Activated CD8-positive, alpha-beta memory T cell treated with anti-CD3 and anti-CD28 coated beads, Interleukin-2, amount 10 ng/mL, durations not matched to agents 7 days and 5 days (primary cell): ENCODE measurements at regions not wholly inside any gene's neighbourhood (a gene's known extent, or its start where the extent isn't known, plus 50 kb on each side); places are given as distances from the start of the nearest gene placed in this dataset.

Experiments
- ATAC-seq: fragments of 150-1000 bp; cut with Tn5 transposase; one replicate; pipeline ENCODE4 v1.10.0; 2021; ENCODE audit warnings: moderate library complexity
- CTCF ChIA-PET: fragments of 350-600 bp; sonication (Branson Sonifier 250); formaldehyde crosslinking; loops from one replicate; lab custom pipeline; 2021; ENCODE audit warnings: antibody characterized with exemption; lab: Charles Lee
- DNase-seq: peaks from one replicate; pipeline ENCODE4 v3.0.0-alpha.2; 2020
- H3K27ac Mint-ChIP-seq: one replicate; pipeline ENCODE4 v1.8.0; 2021; ENCODE audit warnings: mild to moderate bottlenecking, mixed read lengths
- H3K27me3 Mint-ChIP-seq: one replicate; pipeline ENCODE4 v1.8.0; 2021; ENCODE audit warnings: mixed read lengths
- H3K36me3 Mint-ChIP-seq: one replicate; pipeline ENCODE4 v1.8.0; 2021; ENCODE audit warnings: mild to moderate bottlenecking, mixed read lengths
- H3K4me1 Mint-ChIP-seq: one replicate; pipeline ENCODE4 v1.8.0; 2021; ENCODE audit warnings: mixed read lengths
- H3K4me3 Mint-ChIP-seq: one replicate; pipeline ENCODE4 v1.8.0; 2021; ENCODE audit warnings: mild to moderate bottlenecking, moderate library complexity, mixed read lengths
- H3K9me3 Mint-ChIP-seq: one replicate; pipeline ENCODE4 v1.8.0; 2022; ENCODE audit warnings: low read depth, mixed read lengths

DNA sequence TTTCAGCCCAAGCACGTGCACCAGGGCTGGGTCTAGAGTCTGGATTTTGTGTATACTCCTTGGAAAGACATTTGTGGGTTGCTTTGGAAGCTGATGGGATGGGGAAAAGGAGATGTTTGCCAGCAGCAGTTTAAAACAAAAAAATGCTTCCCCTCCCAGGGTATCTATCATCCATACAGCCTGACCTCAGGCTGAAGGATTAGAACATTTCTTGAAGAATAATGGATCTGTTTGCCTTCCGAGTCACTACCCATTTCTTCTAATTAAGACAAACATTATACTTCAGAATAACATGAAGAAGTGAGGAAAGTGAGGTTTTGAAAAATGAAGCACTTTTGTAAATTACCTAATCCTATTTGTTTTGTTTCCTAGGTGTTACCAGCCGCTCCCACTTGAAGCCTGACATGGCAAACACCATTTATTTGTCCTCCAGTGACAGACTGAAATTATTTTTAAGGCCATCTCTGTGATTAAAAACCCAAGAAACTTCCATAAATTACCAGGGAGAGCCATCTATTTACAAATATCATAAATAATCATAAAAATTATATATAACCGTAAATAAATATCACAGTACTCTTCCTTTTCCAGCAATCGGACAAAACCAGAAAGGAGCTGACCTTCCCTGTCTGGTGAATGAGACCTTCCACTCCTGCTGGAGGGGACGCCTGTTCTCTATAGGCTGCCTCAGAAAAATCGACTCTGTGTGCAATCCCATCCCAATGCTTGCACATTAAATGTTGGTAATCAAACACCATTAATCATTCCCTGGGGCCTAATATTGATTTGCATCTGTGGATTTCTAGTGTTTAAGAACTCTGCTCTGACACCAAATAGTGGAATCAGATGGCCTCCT, 106.8 kb downstream of the C1D start:
- ATAC-seq: no peak
- Mint-ChIP-seq H3K36me3 (no peaks in the 10 kb centered on the region), H3K27ac (no peak overlapping the region), H3K27me3 (peaks cover under 1% of the 10 kb centered on the region), H3K4me3 (no peak overlapping the region), H3K9me3 (no peaks in the 10 kb centered on the region), H3K4me1 (peaks cover under 1% of the 10 kb centered on the region)
- CTCF ChIA-PET: no interaction called here
- DNase-seq: no peak

DNA sequence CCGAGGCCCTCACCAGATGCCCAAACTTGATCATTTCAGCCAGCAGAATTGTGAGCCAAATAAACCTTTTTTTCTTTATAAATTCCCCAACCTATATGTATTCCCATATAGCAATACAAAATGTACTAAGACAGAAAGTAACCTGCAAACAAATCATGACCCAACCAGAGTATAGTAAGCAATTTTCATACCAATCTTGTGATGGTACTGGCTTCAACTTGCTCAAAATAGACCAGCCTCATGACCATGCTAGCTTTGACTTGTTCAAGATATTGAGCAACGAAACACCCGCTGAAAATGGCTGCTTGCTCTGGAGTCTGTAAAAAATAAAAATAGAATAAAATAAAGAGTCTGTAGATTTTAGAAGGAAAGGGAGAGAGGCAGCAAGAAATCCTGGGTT, 97.6 kb downstream of the C1D start:
- Mint-ChIP-seq H3K27me3 (peaks cover 16% of the 10 kb centered on the region), H3K36me3 (no peaks in the 10 kb centered on the region), H3K9me3 (no peaks in the 10 kb centered on the region), H3K27ac (no peak overlapping the region), H3K4me3 (no peak overlapping the region), H3K4me1 (no peaks in the 10 kb centered on the region)
- ATAC-seq (no peak), DNase-seq (no peak)
- CTCF ChIA-PET: no interaction called here

- Mint-ChIP-seq H3K4me1 (no peaks in the 10 kb centered on the region), H3K9me3 (no peaks in the 10 kb centered on the region), H3K27me3 (peaks cover 16% of the 10 kb centered on the region), H3K27ac (no peak overlapping the region), H3K4me3 (no peak overlapping the region), H3K36me3 (no peaks in the 10 kb centered on the region)
- CTCF ChIA-PET: no interaction called here
- DNase-seq (no peak), ATAC-seq (no peak)
Observed at GRCh38 chr2:67970071-67970470, 92.7 kb downstream of the C1D start.

GRCh38 chr2:67970542-67970941, 92.3 kb downstream of the C1D start:
- Mint-ChIP-seq H3K27me3 (peaks cover 16% of the 10 kb centered on the region), H3K4me3 (no peak overlapping the region), H3K4me1 (no peaks in the 10 kb centered on the region), H3K9me3 (no peaks in the 10 kb centered on the region), H3K36me3 (no peaks in the 10 kb centered on the region), H3K27ac (no peak overlapping the region)
- CTCF ChIA-PET: no interaction called here
- DNase-seq (no peak), ATAC-seq (no peak)

DNA sequence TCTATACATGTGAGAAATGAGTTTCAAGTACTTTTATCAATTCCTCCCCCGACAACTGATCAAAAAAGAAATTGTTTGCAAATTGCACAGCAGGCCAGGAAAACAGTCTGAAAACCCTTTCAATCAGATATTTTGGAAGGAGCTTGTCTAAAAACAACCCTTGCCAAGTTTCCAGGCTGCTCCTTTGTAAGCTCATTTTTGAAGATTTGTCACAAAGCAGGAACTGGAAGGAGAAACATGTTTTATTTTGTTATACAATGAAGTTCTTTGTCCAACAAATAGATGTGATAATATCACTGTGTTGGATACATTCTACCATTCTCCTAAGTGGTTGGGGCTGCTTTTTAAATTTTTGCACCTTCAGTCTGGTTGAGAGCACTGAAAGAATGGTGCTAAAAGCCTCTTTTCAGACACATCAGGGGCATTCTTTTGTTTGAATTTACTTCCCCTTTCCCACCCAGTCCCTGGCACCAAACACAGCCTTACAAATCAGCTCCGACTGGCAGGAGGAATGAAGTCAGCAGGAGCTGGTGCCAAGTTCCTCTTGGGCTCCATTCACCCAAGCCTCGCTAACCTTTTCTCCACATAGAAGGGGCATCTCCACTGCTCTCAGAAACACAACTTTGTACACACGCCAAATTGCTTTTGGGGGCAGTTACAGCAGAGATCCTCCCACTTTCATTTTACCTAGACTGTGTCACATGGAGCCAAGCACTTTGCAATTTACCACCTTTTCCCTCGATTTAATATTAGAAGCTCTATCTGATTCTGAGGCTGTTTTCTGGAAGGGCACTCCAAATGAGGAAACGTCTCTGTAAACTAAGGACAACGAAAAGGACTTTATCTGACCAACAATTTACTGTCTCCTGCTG, 88.0 kb downstream of the C1D start:
- no peak for DNase-seq
- Mint-ChIP-seq H3K27ac (no peak overlapping the region), H3K4me3 (no peak overlapping the region), H3K9me3 (no peaks in the 10 kb centered on the region), H3K27me3 (peaks cover 11% of the 10 kb centered on the region), H3K36me3 (no peaks in the 10 kb centered on the region), H3K4me1 (no peaks in the 10 kb centered on the region)
- ATAC-seq: no peak
- CTCF ChIA-PET: no interaction called here

GRCh38 chr2:67977464-67977863, 85.3 kb downstream of the C1D start:
- Mint-ChIP-seq H3K27me3 (peaks cover 5% of the 10 kb centered on the region), H3K9me3 (peaks cover 3% of the 10 kb centered on the region), H3K4me3 (no peak overlapping the region), H3K27ac (no peak overlapping the region), H3K4me1 (no peaks in the 10 kb centered on the region), H3K36me3 (no peaks in the 10 kb centered on the region)
- ATAC-seq: no peak
- CTCF ChIA-PET: no interaction called here
- no peak for DNase-seq

- DNase-seq (no peak), ATAC-seq (no peak)
- Mint-ChIP-seq H3K36me3 (no peaks in the 10 kb centered on the region), H3K27ac (no peak overlapping the region), H3K4me3 (no peak overlapping the region), H3K4me1 (no peaks in the 10 kb centered on the region), H3K27me3 (peaks cover 7% of the 10 kb centered on the region), H3K9me3 (peaks cover 3% of the 10 kb centered on the region)
- CTCF ChIA-PET: no interaction called here
Observed at GRCh38 chr2:67982956-67983355, 79.8 kb downstream of the C1D start.

DNA sequence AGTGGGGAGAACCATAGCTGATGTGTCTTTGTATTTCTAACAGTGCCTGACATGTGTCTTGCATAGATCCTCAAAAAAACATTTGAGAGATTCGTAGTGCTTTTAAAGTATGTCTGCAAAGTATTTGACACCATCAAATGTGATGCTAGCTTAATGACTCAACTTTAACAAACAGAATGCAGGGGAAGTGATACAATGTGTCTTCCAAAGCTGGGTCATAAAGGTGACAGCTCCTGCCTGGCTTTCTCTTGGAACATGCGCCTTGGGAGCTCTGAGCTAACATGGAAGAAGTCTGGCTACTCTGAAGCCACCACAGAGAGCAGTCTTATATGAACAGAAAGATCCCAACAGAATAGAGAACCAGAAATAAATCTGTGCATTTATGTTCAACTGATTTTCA, 78.2 kb downstream of the C1D start:
- H3K4me1 Mint-ChIP-seq: no peaks in the 10 kb centered on the region
- H3K27ac Mint-ChIP-seq: no peak overlapping the region
- H3K36me3 Mint-ChIP-seq: no peaks in the 10 kb centered on the region
- CTCF ChIA-PET: no interaction called here
- peaks cover 3% of the 10 kb centered on the region for H3K9me3 Mint-ChIP-seq
- peaks cover 7% of the 10 kb centered on the region for H3K27me3 Mint-ChIP-seq
- DNase-seq (no peak), ATAC-seq (no peak)
- H3K4me3 Mint-ChIP-seq: no peak overlapping the region

- Mint-ChIP-seq H3K27me3 (peaks cover 7% of the 10 kb centered on the region), H3K4me3 (no peak overlapping the region), H3K36me3 (no peaks in the 10 kb centered on the region), H3K9me3 (peaks cover 3% of the 10 kb centered on the region), H3K4me1 (no peaks in the 10 kb centered on the region), H3K27ac (no peak overlapping the region)
- no peak for ATAC-seq
- no peak for DNase-seq
- CTCF ChIA-PET: no interaction called here
Observed at GRCh38 chr2:67985586-67985985, 77.2 kb downstream of the C1D start.

DNA sequence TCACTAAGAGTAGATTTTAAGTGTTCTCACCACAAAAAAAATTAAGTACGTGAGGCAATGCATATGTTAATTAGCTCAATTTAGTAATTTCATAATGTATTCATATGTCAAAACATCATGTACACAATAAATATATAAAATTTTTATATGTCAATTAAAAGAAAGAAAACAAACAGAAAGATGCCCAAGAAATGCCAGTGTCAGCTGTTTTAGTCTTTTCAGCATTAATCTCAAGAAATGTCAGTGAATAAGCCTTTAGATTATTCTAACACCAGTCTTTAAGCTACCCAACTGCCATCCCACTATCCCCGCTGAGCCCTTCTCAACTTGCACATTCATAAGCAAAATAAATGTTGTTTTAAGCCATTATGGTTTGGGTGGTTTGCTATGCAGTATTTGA, 76.5 kb downstream of the C1D start:
- CTCF ChIA-PET: no interaction called here

More for the DNA sequence above, 76.5 kb downstream of the C1D start:
- Mint-ChIP-seq H3K9me3 (peaks cover 3% of the 10 kb centered on the region), H3K36me3 (no peaks in the 10 kb centered on the region), H3K27ac (no peak overlapping the region), H3K4me1 (no peaks in the 10 kb centered on the region), H3K27me3 (peaks cover 7% of the 10 kb centered on the region), H3K4me3 (no peak overlapping the region)
- DNase-seq (no peak), ATAC-seq (no peak)
